MCF 10A (cell line): ENCODE measurements at regions not wholly inside any gene's neighbourhood (a gene's known extent, or its start where the extent isn't known, plus 50 kb on each side); places are given as distances from the start of the nearest gene placed in this dataset.

ENCODE experiments used
- BruUV-seq: library from RNA; stranded (reverse); fragments of 400-500 nt; replicated peaks from 2 replicates; lab custom pipeline; 2021; lab: Mats Ljungman, UMichigan
- CTCF ChIA-PET: fragments of 300-600 bp; sonication (Branson Sonifier 250); formaldehyde crosslinking; extraction: SDS; loops from one replicate; lab custom pipeline; 2021; ENCODE audit warnings: antibody characterized with exemption, inconsistent platforms; lab: Yijun Ruan, JAX
- POLR2A ChIA-PET: fragments of 300-600, 350-650 bp; sonication (Branson Sonifier 250); formaldehyde crosslinking; extraction: SDS; loops from one replicate; lab custom pipeline; 2020; ENCODE audit warnings: antibody characterized with exemption, inconsistent platforms; lab: Yijun Ruan, JAX
- DNase-seq: peaks from one replicate; pipeline ENCODE4 v3.0.0-alpha.2; 2018; ENCODE audit not compliant: unreplicated experiment
- H3K27ac Mint-ChIP-seq: one replicate; pipeline ENCODE4 v1.8.0; 2022; ENCODE audit warnings: mild to moderate bottlenecking, low read depth, mixed read lengths; ENCODE audit not compliant: unreplicated experiment
- H3K27me3 Mint-ChIP-seq: one replicate; pipeline ENCODE4 v1.8.0; 2022; ENCODE audit warnings: mixed read lengths; ENCODE audit not compliant: insufficient read depth, unreplicated experiment
- H3K36me3 Mint-ChIP-seq: one replicate; pipeline ENCODE4 v1.8.0; 2022; ENCODE audit warnings: mild to moderate bottlenecking, moderate library complexity, mixed read lengths; ENCODE audit not compliant: insufficient read depth, unreplicated experiment
- H3K4me1 Mint-ChIP-seq: one replicate; pipeline ENCODE4 v1.8.0; 2022; ENCODE audit warnings: mixed read lengths; ENCODE audit not compliant: insufficient read depth, unreplicated experiment
- H3K4me3 Mint-ChIP-seq: one replicate; pipeline ENCODE4 v1.8.0; 2022; ENCODE audit warnings: mild to moderate bottlenecking, moderate library complexity, mixed read lengths; ENCODE audit not compliant: unreplicated experiment
- H3K9me3 Mint-ChIP-seq: one replicate; pipeline ENCODE4 v1.8.0; 2022; ENCODE audit warnings: mixed read lengths; ENCODE audit not compliant: unreplicated experiment
- intact Hi-C: fragments of 100-400 bp; cut with micrococcal nuclease; formaldehyde crosslinking; loops from 2 replicates; pipeline ENCODE4 v1.14.1; 2022
- TF ChIP-seq, protein P1 (sequence below): fragments of 200-600 bp; IDR thresholded peaks from one replicate; pipeline ENCODE4 v1.8.0; 2022; ENCODE audit warnings: antibody characterized with exemption, mild to moderate bottlenecking; ENCODE audit not compliant: unreplicated experiment

DNA sequence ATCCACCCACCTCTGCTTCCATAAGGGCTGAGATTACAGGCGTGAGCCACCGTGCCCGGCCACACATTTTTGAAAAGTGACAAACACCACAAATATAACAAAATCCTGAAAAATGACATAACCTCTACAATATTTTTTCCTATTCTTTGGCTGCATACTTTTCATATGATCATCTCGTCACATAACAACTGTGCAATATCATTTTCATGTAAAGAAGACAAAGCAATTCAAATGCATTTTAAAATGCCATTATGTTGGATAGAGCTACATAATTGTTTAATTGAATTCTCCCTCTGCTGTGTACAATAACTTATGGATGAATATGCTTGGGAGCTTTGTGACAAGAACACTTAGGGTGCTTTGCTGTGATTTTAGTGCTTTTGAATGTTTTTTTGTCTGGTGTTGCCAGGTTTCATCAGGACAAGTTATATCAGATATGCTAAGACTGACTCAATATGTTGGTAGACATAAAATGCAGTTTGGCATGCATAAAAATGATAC is 132.9 kb downstream of the CHIC2 start:
- Mint-ChIP-seq H3K9me3 (no peaks in the 10 kb centered on the region), H3K4me1 (peaks cover 23% of the 10 kb centered on the region), H3K4me3 (no peak overlapping the region), H3K27me3 (no peaks in the 10 kb centered on the region), H3K27ac (no peak overlapping the region), H3K36me3 (peaks cover 9% of the 10 kb centered on the region)
- TF ChIP-seq, protein P1, sequence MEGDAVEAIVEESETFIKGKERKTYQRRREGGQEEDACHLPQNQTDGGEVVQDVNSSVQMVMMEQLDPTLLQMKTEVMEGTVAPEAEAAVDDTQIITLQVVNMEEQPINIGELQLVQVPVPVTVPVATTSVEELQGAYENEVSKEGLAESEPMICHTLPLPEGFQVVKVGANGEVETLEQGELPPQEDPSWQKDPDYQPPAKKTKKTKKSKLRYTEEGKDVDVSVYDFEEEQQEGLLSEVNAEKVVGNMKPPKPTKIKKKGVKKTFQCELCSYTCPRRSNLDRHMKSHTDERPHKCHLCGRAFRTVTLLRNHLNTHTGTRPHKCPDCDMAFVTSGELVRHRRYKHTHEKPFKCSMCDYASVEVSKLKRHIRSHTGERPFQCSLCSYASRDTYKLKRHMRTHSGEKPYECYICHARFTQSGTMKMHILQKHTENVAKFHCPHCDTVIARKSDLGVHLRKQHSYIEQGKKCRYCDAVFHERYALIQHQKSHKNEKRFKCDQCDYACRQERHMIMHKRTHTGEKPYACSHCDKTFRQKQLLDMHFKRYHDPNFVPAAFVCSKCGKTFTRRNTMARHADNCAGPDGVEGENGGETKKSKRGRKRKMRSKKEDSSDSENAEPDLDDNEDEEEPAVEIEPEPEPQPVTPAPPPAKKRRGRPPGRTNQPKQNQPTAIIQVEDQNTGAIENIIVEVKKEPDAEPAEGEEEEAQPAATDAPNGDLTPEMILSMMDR = no peak
- no TSS peak for BruUV-seq
- intact Hi-C loops = loop anchor here (5.0 kb wide), 2 partner anchors 131 to 221 kb away; partner anchors contain the start of gene CHIC2
- no peak for DNase-seq
- ChIA-PET CTCF (interaction anchor here (0.6 to 8.3 kb wide), 19 partner anchors 10 to 1757 kb away, joined by 3 to 215 read pairs (median 5); no protein-coding TSS in a partner anchor), POLR2A (interaction anchor here (1.6 to 2.6 kb wide), 3 partner anchors 11 to 136 kb away, joined by 3 to 9 read pairs (median 5); no protein-coding TSS in a partner anchor)

DNA sequence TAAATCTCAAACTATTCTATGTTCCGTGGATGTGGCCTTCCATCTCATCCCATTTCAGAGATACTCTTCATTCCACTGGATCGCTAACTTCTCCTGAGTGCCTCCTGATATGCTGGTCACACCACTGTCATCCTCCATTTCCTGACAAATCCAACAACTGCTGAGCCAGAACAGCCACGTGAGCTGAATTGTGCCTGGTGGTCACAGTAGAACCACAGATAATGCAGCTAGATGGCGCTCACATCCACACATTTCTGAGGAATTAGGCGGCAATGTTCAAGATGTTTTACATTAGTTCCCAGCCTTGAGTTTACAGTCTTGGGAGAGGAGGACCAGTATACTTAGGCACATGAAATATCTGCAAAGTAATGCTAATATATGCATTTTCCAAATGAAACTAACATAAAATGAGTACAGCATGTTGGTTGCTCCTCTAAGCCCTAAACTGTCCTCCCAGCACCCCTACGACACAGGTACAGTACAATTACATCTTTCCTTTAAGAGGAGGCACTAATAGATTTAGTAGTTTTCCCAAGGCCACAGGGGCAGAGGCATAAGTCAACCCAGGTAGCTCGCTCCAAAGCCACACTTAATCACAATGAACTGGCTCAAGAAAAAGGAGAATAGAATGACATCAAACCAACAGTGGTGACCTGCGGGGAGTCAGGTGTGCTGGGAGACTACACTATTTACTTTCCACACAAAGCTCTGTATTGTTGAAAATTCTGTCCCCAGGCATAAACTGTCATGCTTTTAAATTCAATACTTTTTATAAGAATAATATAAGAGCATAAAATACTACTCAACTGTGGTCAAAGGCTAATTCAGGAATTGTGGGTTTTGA is 134.2 kb downstream of the CHIC2 start:
- peaks cover 9% of the 10 kb centered on the region for H3K36me3 Mint-ChIP-seq
- H3K9me3 Mint-ChIP-seq = no peaks in the 10 kb centered on the region
- peak; percentile 83 for DNase-seq
- POLR2A ChIA-PET = interaction anchor here (0.6 to 2.6 kb wide), 5 partner anchors 13 to 137 kb away, joined by 3 to 9 read pairs (median 4); no protein-coding TSS in a partner anchor
- CTCF ChIA-PET = interaction anchor here (0.5 to 8.3 kb wide), 42 partner anchors 8 to 1756 kb away, joined by 3 to 215 read pairs (median 4); partner anchors contain the start of gene PDGFRA
- H3K27me3 Mint-ChIP-seq = no peaks in the 10 kb centered on the region
- H3K4me1 Mint-ChIP-seq = peaks cover 14% of the 10 kb centered on the region
- TF ChIP-seq, protein P1 = peak; percentile 71
- H3K4me3 Mint-ChIP-seq = no peak overlapping the region
- H3K27ac Mint-ChIP-seq = no peak overlapping the region
- intact Hi-C loops = loop anchor here (1.0 to 5.0 kb wide), 6 partner anchors 22 to 733 kb away; partner anchors contain the start of gene CHIC2
- BruUV-seq = no TSS peak

DNA sequence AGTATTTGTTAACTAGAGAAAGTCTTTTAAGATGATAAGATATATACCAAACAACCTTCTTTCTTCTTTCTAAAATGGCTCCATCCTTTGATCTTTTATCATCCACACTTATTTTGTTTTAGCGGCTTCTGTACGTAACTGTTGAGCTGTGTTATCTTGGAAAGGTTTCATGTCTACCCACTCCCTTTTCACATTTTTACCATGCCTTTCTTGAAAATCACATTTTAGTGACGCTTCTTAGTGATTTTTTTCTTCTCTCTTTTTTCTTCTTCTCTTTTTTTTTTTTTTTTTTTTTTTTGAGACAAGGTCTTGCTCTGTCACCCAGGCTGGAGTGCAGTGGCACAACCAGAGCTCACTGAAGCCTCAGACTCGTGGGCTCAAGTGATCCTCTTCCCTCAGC is 135.1 kb downstream of the CHIC2 start:
- CTCF ChIA-PET = interaction anchor here (0.6 to 8.3 kb wide), 26 partner anchors 10 to 735 kb away, joined by 3 to 215 read pairs (median 5); no protein-coding TSS in a partner anchor
- Mint-ChIP-seq H3K27me3 (no peaks in the 10 kb centered on the region), H3K4me1 (peaks cover 19% of the 10 kb centered on the region), H3K36me3 (peaks cover 9% of the 10 kb centered on the region), H3K9me3 (no peaks in the 10 kb centered on the region), H3K27ac (no peak overlapping the region), H3K4me3 (no peak overlapping the region)
- DNase-seq = no peak
- POLR2A ChIA-PET = interaction anchor here (1.4 to 2.6 kb wide), 2 partner anchors 21 to 134 kb away, joined by 3 to 9 read pairs; no protein-coding TSS in a partner anchor
- intact Hi-C loops = loop anchor here (5.0 kb wide), 1 partner anchor 732 kb away; no protein-coding TSS in a partner anchor
- no TSS peak for BruUV-seq
- TF ChIP-seq, protein P1 = no peak
